HG03565 (cell line): ENCODE measurements at regions not wholly inside any gene's neighbourhood (a gene's known extent, or its start where the extent isn't known, plus 50 kb on each side); places are given as distances from the start of the nearest gene placed in this dataset.
"Not testable (repeated sequence)": the region's sequence is repeated elsewhere in the genome, so short reads cannot be mapped to it uniquely, and the experiment has no call there.

Experiments used
- ATAC-seq: cut with Tn5 transposase; IDR thresholded peaks from one replicate; pipeline ENCODE4 v1.9.1; 2021; ENCODE audit warnings: mild to moderate bottlenecking, moderate library complexity; ENCODE audit not compliant: unreplicated experiment

DNA sequence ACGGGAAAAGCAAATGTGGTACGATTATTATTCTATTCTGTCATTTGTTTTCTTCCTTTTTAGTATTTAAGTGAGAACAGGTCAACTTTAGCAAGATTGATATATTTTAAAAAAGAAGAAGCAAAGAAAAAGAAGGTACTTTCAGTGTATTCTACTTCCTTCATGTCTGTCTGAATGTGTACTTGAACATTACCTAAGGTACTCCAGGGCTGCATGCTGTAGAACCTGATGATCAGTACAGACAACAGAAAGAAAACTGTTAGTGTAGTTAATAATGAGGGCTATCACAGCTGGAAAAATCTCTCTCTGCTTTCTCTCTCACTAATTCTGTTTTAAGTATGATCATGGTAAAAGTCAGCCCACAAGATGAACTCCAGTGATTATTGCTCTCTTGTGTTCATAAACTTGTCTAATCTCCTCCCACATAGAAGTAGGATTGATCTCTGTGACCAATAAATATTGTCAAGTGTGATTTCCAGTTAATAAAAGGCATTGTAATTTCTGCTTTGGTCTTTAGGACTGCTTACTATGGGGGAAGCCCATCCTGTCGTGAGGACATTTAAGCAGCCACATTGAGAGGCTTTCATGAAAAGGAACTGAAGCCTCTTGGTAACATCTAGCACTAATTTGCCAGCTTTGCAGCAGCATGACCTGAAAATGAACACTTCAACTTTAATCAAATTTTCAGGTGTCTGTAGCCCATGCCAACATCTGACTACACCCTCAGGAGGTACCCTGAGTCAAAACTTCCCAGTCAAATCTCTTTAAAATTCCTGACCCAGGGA is 864.0 kb upstream of the ACO1 start:
- ATAC-seq: no peak

- no peak for ATAC-seq
Observed at GRCh38 chr9:31535651-31536050, 848.8 kb upstream of the ACO1 start.

DNA sequence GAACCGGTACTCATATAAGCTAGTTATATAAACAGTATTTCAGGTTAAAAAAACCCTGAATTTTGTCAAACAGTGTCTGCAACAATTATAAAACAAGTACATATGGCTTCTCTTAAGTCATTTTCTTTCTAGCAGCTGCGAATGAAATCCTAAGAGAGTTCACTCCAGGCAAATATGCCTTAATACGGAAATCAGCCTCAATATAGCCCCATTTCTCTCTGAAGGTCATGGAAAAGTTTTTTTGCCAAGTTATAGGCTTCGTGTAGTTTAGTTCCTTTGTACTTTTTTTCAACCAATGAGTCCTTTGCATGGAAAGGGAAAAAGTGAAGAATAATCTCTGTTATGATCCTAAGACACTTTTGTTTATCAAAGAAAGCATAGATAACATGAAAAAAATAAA is 848.0 kb upstream of the ACO1 start:
- no peak for ATAC-seq

DNA sequence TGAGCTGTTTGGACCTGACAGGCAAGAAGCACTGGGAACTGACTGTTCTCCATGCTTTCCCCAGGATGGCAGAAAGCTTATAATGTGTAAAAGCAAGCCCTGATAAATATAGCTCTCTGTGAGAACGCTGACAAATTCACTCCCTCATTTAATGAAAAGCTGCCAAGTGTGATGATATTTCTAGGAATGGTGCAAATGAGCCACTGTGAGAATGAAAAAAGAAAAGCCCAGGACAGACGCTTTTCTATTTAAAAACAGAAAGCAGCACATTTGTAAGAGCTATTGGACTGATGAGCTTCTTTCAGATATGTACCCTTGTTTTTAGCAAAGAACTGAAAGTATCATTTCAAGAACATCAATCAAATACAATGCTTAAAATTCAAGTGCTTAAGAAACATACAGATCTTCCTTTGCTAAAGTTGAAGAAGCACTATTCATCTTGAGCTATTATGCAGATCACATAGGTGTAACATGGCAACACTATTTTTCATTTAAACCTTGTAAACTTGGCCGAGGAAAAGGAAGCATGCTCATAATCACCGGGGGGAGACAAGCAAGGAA is 842.6 kb upstream of the ACO1 start:
- no peak for ATAC-seq

- ATAC-seq: peak; percentile 100
Observed at GRCh38 chr9:31542384-31543055, 841.9 kb upstream of the ACO1 start.

DNA sequence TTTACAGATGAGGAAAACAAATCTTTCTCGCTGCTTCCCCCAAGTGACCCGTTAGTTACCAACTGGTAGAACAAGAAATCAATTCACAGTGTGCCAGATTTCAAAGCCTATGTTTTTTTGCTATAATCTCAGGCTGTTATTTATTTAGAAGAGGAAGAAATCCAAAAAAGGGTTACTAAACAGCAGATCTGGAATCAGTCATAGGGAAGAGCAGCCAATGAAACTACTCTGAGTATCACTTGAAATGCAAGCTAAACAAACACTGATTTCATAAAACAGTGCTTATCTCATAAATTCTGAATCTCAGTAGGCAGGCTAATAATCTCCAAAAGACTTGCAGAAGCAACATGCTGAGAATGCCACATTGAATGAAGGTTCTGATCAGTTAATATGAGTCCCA is 829.5 kb upstream of the ACO1 start:
- ATAC-seq: no peak

- ATAC-seq: no peak
Observed at GRCh38 chr9:31556667-31557463, 827.6 kb upstream of the ACO1 start.

DNA sequence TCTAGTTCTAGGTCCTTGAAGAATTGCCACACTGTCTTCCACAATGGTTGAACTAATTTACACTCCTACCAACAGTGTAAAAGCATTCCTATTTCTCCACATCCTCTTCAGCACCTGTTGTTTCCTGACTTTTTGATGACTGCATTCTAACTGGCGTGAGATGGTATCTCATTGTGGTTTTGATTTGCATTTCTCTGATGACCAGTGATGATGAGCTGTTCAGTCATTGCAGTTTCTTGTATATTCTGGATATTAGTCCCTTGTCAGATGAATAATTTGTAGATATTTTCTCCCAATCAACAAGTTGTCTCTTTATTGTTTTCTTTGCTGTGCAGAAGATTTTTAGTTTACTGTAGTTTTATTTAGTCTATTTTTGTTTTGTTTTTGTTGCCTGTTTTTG is 812.3 kb upstream of the ACO1 start:
- not testable (repeated sequence) for ATAC-seq

DNA sequence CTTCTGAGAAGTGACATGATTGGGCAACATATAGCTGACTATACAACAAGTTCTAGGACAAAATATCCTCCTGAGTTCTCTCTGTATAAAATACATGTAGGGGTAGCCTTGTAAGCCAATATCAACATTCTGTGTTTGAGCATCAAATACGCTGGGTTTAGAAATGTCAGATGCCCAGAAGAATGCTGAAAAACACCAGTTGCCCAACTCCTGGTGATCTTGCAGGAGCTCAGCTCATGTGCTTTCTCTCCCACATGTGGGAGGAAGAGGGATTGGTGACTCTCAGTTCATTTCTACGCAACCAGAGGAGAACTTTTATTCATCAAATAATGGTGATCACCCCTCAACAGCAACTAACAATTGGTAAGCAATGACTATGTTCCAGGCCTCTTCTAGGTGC is 810.9 kb upstream of the ACO1 start:
- ATAC-seq: no peak

GRCh38 chr9:31574006-31574765 is 810.3 kb upstream of the ACO1 start:
- ATAC-seq: no peak

- ATAC-seq: no peak
Observed at GRCh38 chr9:31582071-31582470, 802.4 kb upstream of the ACO1 start.

- no peak for ATAC-seq
Observed at GRCh38 chr9:31582561-31582960, 801.9 kb upstream of the ACO1 start.

- ATAC-seq: no peak
Observed at GRCh38 chr9:31585158-31585557, 799.3 kb upstream of the ACO1 start.

DNA sequence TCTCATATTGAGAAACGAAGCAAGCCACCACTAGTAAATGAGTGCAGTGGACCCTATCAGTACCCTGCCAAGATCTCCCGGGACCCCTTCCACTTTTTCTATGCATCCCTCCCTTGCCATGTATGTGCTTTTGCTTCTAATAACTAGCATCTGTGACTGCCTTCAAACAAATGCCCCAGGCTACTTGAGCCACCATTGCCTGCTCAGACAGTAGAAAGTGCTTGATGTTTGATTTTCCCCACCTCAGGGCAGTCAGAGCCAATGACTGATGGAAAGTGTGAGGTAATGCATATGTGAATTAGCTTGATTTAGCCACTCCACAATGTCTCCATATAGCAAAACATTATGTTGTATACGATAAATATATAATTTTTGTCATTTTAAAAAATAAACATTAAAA is 797.3 kb upstream of the ACO1 start:
- ATAC-seq: no peak

- no peak for ATAC-seq
Observed at GRCh38 chr9:31588006-31588405, 796.4 kb upstream of the ACO1 start.

- no peak for ATAC-seq
Observed at GRCh38 chr9:31588756-31589155, 795.7 kb upstream of the ACO1 start.

- ATAC-seq: no peak
Observed at GRCh38 chr9:31590091-31590490, 794.4 kb upstream of the ACO1 start.

- ATAC-seq: not testable (repeated sequence)
Observed at GRCh38 chr9:31597086-31597485, 787.4 kb upstream of the ACO1 start.

GRCh38 chr9:31597977-31598376 is 786.5 kb upstream of the ACO1 start:
- peak; percentile 53 for ATAC-seq

GRCh38 chr9:31601666-31602065 is 782.8 kb upstream of the ACO1 start:
- no peak for ATAC-seq

GRCh38 chr9:31604531-31604930 is 779.9 kb upstream of the ACO1 start:
- no peak for ATAC-seq
